Islet precursor cell (in vitro differentiated cells): ENCODE measurements at regions not wholly inside any gene's neighbourhood (a gene's known extent, or its start where the extent isn't known, plus 50 kb on each side); places are given as distances from the start of the nearest gene placed in this dataset.

Experiments
- DNase-seq: peaks from one replicate; pipeline ENCODE4 v3.0.0-alpha.2; 2018

DNA sequence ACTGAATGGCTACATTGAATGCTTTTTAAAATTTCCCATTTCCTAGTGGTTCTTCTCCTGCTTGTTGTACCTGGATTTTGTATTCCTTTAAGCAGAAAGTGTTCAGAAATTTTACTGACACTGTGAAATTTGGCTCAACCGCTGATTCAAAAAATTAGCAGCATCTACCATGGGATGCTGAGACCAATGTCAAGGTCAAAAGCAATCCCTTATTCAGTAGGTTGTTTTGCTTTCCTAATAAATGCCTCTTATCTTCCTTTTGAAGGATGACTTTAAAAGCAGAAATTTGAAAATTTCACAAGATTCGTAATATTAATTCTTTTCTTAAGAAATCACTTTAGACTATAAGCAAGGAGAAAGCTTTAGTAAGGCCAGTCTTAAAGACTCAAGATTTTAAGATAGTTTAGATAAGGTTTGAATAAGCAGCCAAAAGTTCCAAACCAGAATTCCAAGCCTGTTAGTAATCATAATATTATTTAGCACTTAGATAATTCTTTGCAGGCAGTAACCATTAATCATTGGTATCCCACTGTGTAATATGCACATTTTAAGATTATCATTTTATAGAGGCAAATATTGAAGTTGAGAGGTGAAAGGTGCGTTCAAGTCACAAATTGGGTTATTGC is 508.8 kb downstream of the ANKRD50 start:
- no peak for DNase-seq

DNA sequence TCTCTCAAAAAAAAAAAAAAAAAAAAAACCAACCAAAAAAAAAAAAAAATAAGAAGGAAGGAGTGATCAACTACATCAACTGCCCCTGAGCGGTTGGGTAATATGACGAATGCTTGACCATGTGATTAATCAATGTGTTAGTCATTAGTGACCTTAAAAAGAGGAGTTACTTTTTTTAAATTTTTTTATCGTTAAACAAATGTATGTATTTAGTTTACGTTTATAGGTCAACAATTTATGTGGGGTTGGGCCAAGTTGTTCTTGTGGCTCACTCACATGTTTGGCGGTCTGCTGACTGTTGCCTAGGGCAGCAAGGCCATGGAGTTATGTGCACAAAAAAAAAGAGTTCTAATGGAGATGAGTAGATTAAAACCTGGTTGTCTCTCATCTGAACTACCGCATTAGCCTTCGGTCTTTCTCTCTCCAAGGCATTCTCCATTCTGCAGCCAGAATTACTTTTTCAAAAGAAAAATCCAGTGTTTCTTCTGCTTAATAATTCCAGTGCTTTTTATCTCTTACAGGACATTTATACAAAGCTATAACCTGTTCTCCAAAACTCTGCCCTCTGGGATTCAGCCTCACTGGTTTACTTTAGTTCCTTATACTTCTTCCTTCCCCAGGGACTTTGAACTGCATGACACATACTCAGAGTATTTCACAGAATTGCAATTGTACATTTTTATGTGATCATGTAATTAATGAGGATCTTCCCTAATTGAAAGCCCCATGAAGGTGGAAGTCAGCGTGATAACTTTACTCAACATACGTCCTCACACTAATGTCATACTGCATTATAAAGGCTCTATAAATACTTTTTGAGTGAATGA is 505.5 kb downstream of the ANKRD50 start:
- no peak for DNase-seq

DNA sequence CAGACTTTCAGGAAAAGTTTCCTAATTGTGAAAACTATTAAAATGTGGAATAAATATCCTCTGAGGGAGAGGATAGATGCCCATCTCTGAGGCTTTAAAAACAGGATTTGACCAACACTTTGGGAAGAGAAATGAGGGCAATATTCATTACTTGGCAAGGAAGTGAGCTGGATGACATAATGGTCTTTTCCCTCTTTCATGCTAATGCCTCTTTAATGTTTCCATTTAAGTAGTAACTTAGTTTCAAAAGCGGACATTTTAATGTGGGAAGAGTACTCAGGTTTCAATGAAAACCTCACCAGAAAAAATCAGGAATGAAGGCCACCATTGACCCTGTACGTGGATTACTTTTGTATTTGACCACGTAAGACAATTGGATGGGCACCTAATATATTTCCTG is 503.3 kb downstream of the ANKRD50 start:
- DNase-seq, result no peak

DNA sequence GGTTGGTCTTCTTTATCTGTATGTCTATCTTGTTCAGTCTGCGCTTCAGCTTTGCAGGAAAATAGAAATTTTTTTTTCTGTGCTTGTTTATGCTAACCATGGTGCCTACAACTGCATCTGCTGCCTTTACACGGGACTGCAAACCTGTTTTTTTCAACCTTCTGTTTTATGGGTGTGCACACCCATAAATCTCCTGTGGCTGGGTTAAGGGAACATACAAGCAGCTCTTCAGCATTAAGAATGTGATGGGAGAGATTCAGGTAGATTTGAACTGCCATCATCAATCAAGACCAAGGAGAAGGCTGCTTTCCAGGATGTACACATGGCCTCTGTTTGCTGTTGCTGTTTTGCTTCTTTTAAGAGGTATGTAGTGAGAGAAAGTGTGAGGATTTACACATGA is 502.9 kb downstream of the ANKRD50 start:
- no peak for DNase-seq

DNA sequence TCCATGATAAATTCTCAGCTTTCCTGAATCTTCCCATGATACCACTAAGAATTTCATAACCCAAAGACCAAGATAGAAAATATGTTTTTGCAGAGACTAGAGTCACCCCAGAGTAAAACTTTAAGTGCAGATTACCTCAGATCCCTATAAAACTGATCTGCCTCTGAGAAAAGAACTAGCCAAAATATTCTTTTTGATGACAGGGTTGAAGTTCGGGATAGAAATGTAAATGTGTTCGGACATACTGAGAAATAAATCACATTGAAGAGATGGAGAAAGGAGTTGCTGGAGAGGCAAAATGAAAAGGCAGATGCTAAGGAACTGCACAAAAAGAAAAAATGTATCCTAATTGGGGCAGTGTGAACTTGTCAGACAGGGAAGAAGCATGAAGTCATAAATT is 501.8 kb downstream of the ANKRD50 start:
- no peak for DNase-seq

DNA sequence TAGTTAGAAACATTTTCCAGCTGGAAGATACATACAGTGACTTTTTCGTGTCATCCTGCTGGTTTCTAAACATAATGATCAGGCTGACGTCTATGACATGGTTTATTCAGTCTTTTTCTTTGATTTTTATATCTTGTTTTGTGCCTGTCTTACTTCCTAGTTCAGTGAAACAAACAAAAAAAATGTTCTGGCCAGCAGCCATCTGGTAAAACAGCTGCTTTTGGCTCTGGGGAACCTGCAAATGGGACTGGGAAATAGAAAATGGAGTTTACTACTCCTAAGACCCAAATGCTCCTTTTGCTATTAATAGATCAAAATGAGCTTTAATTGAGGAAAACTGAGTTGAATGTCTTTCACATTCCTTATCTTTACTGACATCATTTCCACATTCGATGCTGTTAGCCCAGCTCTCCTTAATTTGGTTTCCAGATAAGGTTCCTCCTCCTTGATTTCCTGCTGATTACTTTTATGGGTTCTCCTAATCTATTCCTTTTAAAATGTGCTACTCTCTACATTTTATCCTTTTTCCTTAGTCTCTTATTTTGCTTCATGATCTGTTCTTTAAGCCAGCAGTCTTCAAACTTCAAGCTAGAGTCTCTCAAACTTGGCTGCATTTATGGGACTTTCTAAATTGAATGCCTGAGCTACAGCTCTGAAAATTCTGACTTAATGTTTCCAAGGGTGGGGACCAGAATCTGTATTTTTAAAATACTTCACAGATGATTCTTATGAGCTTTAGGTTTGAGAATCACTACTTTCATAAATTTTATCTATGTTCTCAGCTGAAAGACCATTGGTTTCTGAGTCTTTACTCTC is 499.5 kb downstream of the ANKRD50 start:
- no peak for DNase-seq

DNA sequence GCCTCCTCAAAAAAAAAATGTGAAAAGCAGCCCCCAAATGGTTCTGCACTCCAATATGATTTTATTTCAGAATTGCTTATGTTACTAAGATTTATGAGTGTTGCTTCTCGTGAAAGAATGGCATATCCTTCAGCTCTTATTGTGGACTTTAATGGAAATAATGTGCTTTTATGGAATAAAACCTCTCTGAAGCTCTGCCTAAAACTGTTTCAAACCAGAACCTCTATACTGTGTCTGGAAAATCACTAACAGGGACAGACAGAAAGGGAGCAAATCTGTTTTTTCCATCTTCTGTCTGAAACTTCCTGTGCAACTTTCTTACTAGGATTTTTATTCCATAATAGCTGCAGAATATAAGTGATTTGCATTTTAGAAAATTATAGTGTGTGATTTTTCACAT is 493.1 kb downstream of the ANKRD50 start:
- DNase-seq, result no peak

DNA sequence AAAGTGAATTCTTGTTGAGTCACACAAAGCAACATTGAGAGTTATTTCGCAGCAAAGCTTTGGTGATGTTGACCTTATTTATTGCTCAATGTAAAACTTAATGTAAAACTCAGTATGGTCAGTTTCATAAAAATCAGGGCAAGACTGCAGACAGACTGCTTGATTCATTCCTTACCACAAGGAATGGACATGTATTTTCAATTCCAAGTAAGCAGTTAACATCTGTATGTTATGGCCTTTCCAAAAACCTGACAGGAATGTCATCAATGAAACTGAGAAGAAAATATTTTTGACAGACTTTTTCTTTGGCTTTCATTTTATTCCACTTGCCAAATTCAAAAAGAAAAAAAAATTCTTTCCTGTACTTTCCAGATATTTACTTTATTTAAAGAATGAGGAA is 488.3 kb downstream of the ANKRD50 start:
- DNase-seq, result no peak

DNA sequence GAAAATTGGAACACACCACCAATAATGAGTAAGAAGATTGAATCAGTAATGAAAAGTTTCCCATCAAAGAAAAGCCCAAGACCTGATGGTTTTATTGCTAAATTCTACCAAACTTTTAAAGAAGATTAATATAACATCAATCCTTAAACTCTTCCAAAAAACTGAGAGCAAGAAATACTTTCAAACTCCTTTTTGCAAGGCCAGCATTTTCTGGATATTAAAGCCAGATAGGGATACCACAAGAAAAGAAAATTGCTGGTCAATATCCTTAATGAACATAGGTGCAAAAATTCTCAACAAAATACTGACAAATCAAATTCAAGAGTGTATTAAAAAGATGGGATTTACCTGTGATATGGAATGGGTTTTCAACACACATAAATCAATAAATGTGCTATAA is 484.6 kb downstream of the ANKRD50 start:
- DNase-seq, result no peak

DNA sequence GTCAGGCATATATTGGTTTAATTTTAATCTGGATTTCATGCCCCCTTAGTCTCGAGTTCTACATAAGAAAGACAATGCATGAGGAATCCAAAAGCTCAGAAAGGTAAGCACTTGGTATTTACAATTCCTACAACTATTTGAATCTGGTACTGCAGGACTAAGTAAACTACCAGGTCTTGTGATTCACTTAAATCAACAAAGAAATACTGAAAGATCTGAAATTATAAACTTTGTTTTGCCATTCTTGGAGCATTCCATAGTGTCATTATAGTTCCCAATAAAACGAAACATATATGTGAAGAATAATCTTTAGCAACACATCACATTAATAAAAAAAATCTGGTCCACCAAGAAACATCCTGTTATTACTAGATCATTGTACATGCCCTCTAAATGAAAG is 482.3 kb downstream of the ANKRD50 start:
- DNase-seq, result no peak

DNA sequence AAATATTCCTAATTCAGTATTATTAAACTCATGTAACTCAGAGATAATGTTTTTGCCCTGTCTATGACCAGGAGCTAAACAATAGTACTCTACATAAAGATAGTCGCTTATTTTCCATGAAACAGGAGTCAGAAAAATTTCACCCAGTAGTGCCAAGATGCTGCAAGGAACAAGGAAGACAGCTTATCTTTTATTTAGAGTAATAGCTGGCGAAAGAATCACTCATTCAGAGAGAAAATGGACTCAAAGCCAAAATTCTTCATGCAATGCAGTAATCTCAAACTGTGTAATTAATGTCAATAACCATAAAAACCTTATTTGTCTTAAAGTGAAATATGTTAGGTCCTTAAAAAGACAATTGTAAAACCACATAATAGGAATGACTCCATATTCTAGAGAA is 477.8 kb downstream of the ANKRD50 start:
- no peak for DNase-seq

DNA sequence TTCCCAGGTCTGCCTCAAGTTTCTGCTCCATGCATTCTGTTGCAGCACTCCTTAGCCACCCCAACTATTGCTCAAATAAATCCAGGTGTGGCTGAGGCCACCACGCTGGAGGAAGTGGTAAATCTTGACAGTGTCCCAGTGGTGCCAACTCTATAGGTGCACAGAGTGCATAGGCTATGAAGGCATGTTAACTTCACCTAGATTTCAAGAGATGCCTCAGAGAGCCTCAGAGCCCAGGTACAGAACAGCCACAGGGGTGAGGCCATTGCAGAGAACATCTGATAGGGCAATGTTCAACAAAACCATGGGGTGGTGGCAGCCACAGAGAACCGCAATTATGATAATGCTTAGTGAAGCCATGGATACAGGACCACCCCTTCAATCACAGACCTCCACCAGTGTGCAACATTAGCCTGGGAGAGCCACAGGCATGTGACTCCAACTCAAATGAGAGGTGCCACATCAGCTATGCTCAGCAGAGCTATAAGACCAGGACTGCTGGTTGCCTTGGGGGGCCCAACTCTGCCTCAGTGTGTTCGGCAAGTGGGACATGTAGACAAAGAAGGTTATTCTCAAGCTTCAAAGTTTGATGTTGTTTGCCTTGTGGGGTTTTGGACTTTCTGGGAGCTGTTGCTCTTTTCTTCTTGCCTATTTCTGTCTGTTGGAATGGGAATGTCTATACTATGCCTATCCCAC is 468.7 kb downstream of the ANKRD50 start:
- no peak for DNase-seq

DNA sequence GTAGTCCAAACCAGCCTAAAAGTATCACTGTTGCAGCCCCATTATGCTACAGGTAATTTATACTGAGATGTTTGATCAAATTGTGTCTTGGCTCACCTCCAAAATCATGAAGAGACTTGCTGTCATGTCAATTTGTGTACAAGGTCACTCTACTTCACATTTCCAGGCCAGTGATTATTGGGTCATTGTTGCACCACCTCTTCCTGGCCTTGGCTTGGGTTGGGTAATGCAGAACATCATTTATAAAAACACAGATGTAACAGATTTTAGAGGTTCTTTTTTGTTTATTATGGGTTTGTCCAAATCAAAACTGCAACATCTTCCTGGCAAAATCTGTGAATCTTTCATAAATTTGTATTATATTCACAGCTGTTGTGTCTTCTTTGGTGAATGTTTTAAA is 459.5 kb downstream of the ANKRD50 start:
- no peak for DNase-seq

DNA sequence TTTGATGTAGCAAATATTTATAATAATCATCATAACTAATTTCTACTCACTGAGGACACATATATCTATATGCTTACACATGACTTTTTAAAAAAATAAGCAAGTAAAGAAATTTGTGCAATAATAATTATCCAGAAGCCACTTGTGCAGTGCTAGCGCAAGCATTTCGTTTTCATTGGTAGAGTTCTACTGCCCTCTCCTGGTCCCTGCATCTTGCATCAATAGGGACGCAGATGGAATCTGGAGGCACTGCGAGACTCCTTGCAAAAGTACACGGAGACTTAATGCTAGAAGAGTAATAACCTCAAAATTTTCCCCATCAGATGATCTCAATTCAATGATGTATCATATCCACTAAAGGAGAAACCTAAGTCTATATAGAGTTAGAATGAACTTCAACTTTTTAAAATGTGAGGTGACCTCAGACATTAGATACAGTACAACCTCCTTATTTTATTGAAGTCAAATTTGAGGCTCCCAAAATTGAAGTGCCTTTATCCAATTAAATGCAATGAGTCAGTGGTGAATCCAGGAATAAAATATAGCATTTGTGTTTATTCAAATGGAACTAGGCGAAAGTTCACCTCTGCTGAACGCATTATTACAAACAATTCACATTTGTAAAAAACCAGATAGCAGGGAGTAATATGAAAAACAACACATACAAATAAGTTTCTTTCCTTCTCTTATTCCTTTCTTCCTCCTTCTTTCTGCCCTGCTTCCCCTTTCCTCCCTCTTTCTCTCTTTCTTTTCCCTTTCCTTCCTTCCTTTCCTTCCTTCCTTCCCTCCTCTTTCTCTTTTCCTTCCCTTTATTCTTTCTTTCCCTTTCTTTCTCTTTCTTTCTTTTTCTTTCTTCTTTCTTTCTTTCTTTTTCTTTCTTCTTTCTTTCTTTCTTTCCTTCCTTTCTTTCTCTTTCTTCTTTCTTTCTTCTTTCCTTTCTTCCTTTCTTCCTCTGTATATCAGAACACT is 450.0 kb downstream of the ANKRD50 start:
- DNase-seq, result peak; percentile 74

DNA sequence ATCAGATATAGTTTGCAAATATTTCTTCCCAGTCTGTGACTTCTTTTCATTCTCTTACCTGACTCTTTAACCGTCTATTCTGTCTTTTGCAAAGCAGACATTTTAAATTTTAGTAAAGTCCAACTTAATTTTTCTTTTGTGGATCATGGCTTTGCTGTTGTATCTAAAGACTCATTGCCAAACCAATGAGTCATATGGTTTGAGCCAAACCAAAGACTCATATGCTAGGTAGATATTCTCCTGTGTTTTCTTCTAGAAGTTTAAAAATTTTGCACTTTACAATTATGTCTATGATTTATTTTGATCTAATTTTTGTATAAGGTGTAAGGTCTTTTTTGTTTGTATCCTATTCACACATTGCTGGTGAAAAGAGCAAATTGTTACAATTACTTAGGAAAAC is 446.8 kb downstream of the ANKRD50 start:
- no peak for DNase-seq

DNA sequence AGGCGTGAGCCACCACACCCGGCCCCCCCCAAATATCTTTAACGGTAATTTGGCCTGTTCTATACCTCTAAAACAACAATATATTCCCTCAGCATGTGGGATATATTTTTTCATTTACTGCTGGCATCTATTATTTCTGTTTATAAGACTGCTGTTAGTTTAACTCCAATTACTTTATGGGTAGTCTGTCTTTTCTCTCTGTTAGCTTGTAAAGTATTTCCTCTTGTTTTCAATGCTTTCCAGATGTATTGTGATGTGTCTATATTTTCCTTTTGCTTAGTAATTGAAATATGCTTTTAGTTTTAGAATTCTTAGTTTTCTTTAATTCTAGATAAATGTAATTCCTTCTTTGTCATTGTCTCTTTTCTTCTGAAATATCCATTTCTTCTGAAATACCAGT is 445.8 kb downstream of the ANKRD50 start:
- DNase-seq, result no peak

DNA sequence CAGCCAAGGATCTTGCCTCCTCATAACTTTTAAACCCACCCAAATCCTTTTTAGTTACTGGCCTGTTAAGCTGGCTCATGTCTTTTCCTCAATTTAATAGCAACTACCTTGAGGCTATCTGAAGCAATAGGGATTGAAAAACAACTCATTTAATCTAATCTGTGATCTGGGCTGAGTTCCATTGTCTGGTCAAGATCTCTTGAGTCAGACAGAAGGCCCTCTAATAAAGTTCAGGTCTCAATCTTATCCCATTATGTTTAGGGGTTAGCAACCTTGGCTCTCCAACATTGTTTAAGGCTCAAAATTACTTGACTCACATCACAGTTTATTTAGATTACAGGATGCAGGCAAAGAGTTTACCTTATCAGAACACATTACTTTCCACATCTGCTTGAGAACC is 436.1 kb downstream of the ANKRD50 start:
- DNase-seq, result no peak

DNA sequence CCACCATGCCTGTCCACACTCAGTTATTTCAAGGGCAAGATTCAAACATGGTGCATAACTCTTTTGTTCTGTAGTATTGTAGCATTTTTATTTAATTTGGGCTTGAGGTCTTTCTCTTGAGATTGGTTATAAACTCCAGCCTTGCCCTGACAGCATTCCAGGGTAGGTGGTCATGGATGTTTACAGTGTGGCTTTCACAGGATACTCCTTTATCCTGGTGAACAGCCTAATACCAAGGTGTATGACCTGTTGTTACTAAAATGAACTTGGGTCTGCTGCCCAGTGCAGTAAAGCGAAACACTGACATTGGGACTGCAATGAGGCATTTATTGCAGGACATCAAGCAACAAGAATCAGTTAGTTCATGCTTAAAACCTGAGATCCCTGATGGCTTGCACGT is 434.8 kb downstream of the ANKRD50 start:
- peak; percentile 71 for DNase-seq

DNA sequence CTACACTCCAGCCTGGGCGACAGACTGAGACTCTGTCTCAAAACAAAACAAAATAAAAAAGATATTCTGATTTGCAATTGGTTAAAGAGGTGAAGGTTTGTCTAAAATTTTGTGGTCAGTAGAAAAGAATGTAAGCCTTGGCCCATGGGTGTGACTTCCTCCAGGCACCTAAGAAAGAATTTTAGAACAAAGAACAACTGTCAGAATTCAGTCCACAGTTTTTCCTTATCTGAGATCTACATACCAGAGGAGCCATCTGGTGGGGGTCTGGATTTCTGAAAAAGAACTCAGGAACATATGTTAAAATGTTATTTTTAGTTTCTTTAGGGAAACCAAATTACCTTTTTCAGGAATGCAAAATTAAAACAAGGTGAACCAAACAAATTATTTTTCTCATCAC is 434.1 kb downstream of the ANKRD50 start:
- DNase-seq, result peak; percentile 76

DNA sequence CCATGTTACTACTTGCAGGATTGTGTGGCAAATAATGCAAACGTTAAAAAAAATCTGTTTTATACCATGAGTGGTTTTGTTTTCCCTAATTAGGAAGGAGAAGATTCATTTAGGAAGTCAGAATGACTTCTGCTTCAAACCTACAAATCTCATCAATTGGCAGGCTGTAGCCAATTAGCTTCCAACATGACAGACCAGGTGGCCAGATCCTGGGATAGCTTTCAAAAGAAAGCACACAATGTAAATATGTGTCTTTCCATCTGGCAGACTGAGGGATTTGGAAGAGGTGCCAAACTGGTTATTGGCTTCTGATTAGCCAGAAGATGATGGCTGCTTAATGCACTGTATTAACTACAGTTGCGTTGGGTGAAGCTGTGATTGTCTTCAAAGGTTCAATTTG is 432.8 kb downstream of the ANKRD50 start:
- no peak for DNase-seq

DNA sequence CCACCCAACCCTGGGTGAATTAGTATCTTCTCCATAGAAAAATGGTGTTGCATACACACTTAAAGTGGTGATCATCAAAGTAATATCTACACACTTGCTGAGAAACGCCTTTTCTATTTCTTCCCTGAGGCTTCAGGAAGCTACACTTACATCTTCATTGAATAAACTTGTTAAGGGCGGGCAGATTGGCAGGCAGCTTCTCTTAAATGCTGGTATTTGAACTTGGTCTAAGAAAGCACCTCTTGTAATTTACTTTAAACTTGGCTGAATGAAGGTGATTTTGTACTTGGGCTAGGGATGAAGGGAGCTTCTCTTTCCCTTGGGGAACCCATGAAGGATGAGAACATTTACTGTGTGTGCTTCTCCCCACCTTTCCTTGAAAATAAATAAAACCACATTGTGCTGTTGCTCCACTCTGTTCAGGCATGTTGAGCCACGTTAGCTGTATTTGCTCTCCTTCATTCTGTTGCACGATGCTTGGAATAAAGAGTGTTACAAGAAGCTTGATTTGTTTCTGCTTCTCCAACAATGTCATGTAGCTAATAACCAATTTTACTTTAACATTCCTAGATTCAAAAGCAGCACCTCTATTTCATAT is 430.1 kb downstream of the ANKRD50 start:
- DNase-seq, result no peak
